ENCODE measurements at regions not wholly inside any gene's neighbourhood (a gene's known extent, or its start where the extent isn't known, plus 50 kb on each side); places are given as distances from the start of the nearest gene placed in this dataset.

GRCh38 chr2:181114021-181114420 is 133.6 kb downstream of the UBE2E3 start:
- Mint-ChIP-seq H3K27me3 (ENCODE audit: low read depth) (no peaks in the 10 kb centered on the region), H3K36me3 (ENCODE audit: low read depth) (no peaks in the 10 kb centered on the region), H3K4me3 (ENCODE audit: unreplicated experiment) (no peak overlapping the region), H3K4me1 (ENCODE audit: low read depth) (no peaks in the 10 kb centered on the region), H3K27ac (ENCODE audit: unreplicated experiment) (no peak overlapping the region), H3K9me3 (ENCODE audit: low read depth) (no peaks in the 10 kb centered on the region)
- TF ChIP-seq CTCF (IDR thresholded peaks at IDR 0.05), result no peak
- no peak for DNase-seq (ENCODE audit: low spot score)

- TF ChIP-seq CTCF (IDR thresholded peaks at IDR 0.05), result no peak
- Mint-ChIP-seq H3K9me3 (ENCODE audit: low read depth) (no peaks in the 10 kb centered on the region), H3K27ac (ENCODE audit: unreplicated experiment) (no peak overlapping the region), H3K27me3 (ENCODE audit: low read depth) (no peaks in the 10 kb centered on the region), H3K36me3 (ENCODE audit: low read depth) (no peaks in the 10 kb centered on the region), H3K4me1 (ENCODE audit: low read depth) (no peaks in the 10 kb centered on the region), H3K4me3 (ENCODE audit: unreplicated experiment) (no peak overlapping the region)
- no peak for DNase-seq (ENCODE audit: low spot score)
Measured at GRCh38 chr2:181116261-181116660, 135.9 kb downstream of the UBE2E3 start.

GRCh38 chr2:181117206-181117925 is 137.0 kb downstream of the UBE2E3 start:
- no peak for DNase-seq (ENCODE audit: low spot score)
- Mint-ChIP-seq H3K36me3 (ENCODE audit: low read depth) (no peaks in the 10 kb centered on the region), H3K27me3 (ENCODE audit: low read depth) (no peaks in the 10 kb centered on the region), H3K4me3 (ENCODE audit: unreplicated experiment) (no peak overlapping the region), H3K27ac (ENCODE audit: unreplicated experiment) (no peak overlapping the region), H3K9me3 (ENCODE audit: low read depth) (no peaks in the 10 kb centered on the region), H3K4me1 (ENCODE audit: low read depth) (no peaks in the 10 kb centered on the region)
- no peak for TF ChIP-seq CTCF (IDR thresholded peaks at IDR 0.05)

- no peak for TF ChIP-seq CTCF (IDR thresholded peaks at IDR 0.05)
- DNase-seq (ENCODE audit: low spot score), result no peak
- H3K36me3 Mint-ChIP-seq (ENCODE audit: low read depth), result no peaks in the 10 kb centered on the region
- no peak overlapping the region for H3K27ac Mint-ChIP-seq (ENCODE audit: unreplicated experiment)
- H3K27me3 Mint-ChIP-seq (ENCODE audit: low read depth), result no peaks in the 10 kb centered on the region
- no peak overlapping the region for H3K4me3 Mint-ChIP-seq (ENCODE audit: unreplicated experiment)
- H3K9me3 Mint-ChIP-seq (ENCODE audit: low read depth), result no peaks in the 10 kb centered on the region
- H3K4me1 Mint-ChIP-seq (ENCODE audit: low read depth), result peaks cover 16% of the 10 kb centered on the region
Measured at GRCh38 chr2:181120625-181121024, 140.2 kb downstream of the UBE2E3 start.

GRCh38 chr2:181121996-181122395 is 141.6 kb downstream of the UBE2E3 start:
- DNase-seq (ENCODE audit: low spot score), result no peak
- Mint-ChIP-seq H3K4me1 (ENCODE audit: low read depth) (peaks cover 16% of the 10 kb centered on the region), H3K4me3 (ENCODE audit: unreplicated experiment) (no peak overlapping the region), H3K9me3 (ENCODE audit: low read depth) (no peaks in the 10 kb centered on the region), H3K27me3 (ENCODE audit: low read depth) (no peaks in the 10 kb centered on the region), H3K27ac (ENCODE audit: unreplicated experiment) (no peak overlapping the region), H3K36me3 (ENCODE audit: low read depth) (no peaks in the 10 kb centered on the region)
- no peak for TF ChIP-seq CTCF (IDR thresholded peaks at IDR 0.05)

Data from chondrocyte (in vitro differentiated cells).